T-helper 17 cell (primary cell): ENCODE measurements at regions not wholly inside any gene's neighbourhood (a gene's known extent, or its start where the extent isn't known, plus 50 kb on each side); places are given as distances from the start of the nearest gene placed in this dataset.
"Not testable (repeated sequence)": the region's sequence is repeated elsewhere in the genome, so short reads cannot be mapped to it uniquely, and the experiment has no call there.

Experiments
- ATAC-seq: fragments of 150-1000 bp; cut with Tn5 transposase; 2 replicates; pipeline ENCODE4 v1.10.0; 2021; ENCODE audit warnings: mild to moderate bottlenecking, moderate library complexity
- DNase-seq, 3 donors: peaks; one replicate each; pipeline versions ENCODE4 v3.0.0 to v3.0.0-alpha.2; 2020 to 2021
- H3K9me3 ChIP-seq: one replicate; pipeline ENCODE4 v1.7.0; 2013; ENCODE audit warnings: low read length, mild to moderate bottlenecking; ENCODE audit not compliant: control insufficient read depth, poor library complexity, severe bottlenecking
- H3K27ac Mint-ChIP-seq: one replicate; pipeline ENCODE4 v1.8.0; 2022; ENCODE audit warnings: mild to moderate bottlenecking, moderate library complexity, mixed read lengths
- H3K27me3 Mint-ChIP-seq: one replicate; pipeline ENCODE4 v1.8.0; 2022; ENCODE audit warnings: mixed read lengths
- H3K36me3 Mint-ChIP-seq: one replicate; pipeline ENCODE4 v1.8.0; 2022; ENCODE audit warnings: low read depth, mixed read lengths
- H3K4me1 Mint-ChIP-seq: one replicate; pipeline ENCODE4 v1.8.0; 2022; ENCODE audit warnings: mild to moderate bottlenecking, mixed read lengths
- H3K4me3 Mint-ChIP-seq: one replicate; pipeline ENCODE4 v1.8.0; 2022; ENCODE audit warnings: mild to moderate bottlenecking, moderate library complexity, mixed read lengths

- peak overlapping the region; percentile 77 for H3K4me3 Mint-ChIP-seq
- ATAC-seq (peak; percentile 89), DNase-seq (peak; percentile 74 to 76 (median 75))
- H3K27ac Mint-ChIP-seq: peak overlapping the region; percentile 74
- no peaks in the 10 kb centered on the region for H3K27me3 Mint-ChIP-seq
- H3K9me3 ChIP-seq: no peaks in the 10 kb centered on the region
- H3K36me3 Mint-ChIP-seq: no peaks in the 10 kb centered on the region
- peaks cover 8% of the 10 kb centered on the region for H3K4me1 Mint-ChIP-seq
Observed at GRCh38 chr7:66413379-66414114, 208.4 kb downstream of the TPST1 start.

DNA sequence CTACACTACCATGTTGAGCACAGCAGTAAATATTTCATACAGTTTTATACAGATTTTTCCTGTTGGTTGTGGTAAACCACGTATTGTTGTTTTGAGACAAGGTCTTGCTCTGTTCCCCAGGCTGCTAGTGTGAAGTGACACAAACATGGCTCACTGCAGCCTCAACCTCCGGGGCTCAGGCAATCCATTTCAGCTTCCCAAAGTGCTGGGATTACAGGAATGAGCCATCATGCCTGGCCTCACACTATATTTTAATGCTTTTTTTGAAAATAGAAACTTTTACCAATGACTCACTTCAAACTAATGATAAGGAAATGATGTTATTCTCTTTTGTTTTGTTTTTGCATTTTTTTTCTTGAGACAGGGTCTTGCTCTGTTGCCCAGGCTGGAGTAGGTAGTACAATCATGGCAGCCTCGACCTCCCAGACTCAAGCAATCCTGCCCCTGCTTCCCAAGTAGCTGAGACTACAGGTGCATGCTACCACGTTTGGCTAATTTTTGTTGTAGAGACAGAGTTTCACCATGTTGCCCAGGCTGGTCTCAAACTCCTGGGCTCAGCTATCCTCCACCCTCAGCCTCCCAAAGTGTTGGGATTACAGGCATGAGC lies 210.6 kb downstream of the TPST1 start:
- H3K9me3 ChIP-seq: no peaks in the 10 kb centered on the region
- no peaks in the 10 kb centered on the region for H3K27me3 Mint-ChIP-seq
- peaks cover 8% of the 10 kb centered on the region for H3K4me1 Mint-ChIP-seq
- DNase-seq: no peak
- H3K36me3 Mint-ChIP-seq: no peaks in the 10 kb centered on the region
- H3K27ac Mint-ChIP-seq: no peak overlapping the region
- ATAC-seq: no peak
- H3K4me3 Mint-ChIP-seq: no peak overlapping the region

- ATAC-seq: no peak
- no peaks in the 10 kb centered on the region for H3K9me3 ChIP-seq
- Mint-ChIP-seq H3K27me3 (no peaks in the 10 kb centered on the region), H3K4me3 (no peak overlapping the region), H3K36me3 (no peaks in the 10 kb centered on the region), H3K4me1 (peaks cover 8% of the 10 kb centered on the region), H3K27ac (no peak overlapping the region)
- no peak for DNase-seq
Observed at GRCh38 chr7:66418537-66418936, 210.1 kb upstream of the KCTD7 start.

DNA sequence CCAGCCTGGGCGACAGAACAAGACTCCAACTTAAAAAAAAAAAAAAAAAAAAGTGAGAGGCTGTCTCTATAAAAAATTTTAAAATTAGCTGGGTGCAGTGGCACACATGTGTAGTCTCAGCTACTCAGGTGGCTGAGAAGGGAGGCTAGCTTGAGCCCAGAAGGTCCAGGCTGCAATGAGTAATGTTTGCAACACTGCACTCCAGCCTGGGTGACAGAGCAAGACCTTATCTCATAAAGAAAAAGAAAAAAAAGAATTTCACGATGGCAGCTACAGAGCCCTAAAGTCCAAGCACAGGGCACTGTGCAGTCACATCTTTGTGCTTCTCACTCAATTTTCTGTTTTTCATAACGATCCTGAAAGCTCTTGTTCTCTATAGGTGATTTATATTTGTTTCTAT lies 209.5 kb upstream of the KCTD7 start:
- Mint-ChIP-seq H3K4me1 (peaks cover 4% of the 10 kb centered on the region), H3K27ac (no peak overlapping the region), H3K4me3 (no peak overlapping the region), H3K27me3 (no peaks in the 10 kb centered on the region), H3K36me3 (no peaks in the 10 kb centered on the region)
- DNase-seq: no peak
- no peaks in the 10 kb centered on the region for H3K9me3 ChIP-seq
- no peak for ATAC-seq

- H3K27me3 Mint-ChIP-seq: no peaks in the 10 kb centered on the region
- H3K36me3 Mint-ChIP-seq: no peaks in the 10 kb centered on the region
- DNase-seq (no peak), ATAC-seq (no peak)
- no peak overlapping the region for H3K27ac Mint-ChIP-seq
- no peaks in the 10 kb centered on the region for H3K9me3 ChIP-seq
- no peaks in the 10 kb centered on the region for H3K4me1 Mint-ChIP-seq
- H3K4me3 Mint-ChIP-seq: no peak overlapping the region
Observed at GRCh38 chr7:66421830-66422475, 206.7 kb upstream of the KCTD7 start.

DNA sequence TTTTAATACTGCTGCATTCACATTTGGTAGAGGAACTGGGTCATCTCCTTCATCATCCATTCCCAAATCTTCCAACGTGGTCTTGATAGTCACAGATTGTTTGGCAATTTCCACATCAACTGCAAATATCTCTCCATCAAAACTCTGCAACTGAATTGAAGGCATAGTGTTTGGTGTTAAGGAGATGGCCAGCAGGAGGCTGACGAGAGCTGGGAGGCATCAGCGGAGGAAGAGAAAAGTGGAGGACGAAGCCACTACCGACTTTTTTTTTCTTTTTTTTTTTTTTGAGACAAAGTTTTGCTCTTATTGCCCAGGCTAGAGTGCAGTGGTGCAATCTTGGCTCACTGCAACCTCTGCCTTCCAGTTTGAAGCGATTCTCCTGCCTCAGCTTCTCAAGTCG lies 205.0 kb upstream of the KCTD7 start:
- Mint-ChIP-seq H3K27me3 (no peaks in the 10 kb centered on the region), H3K27ac (no peak overlapping the region), H3K4me3 (no peak overlapping the region), H3K4me1 (no peaks in the 10 kb centered on the region), H3K36me3 (no peaks in the 10 kb centered on the region)
- H3K9me3 ChIP-seq: no peaks in the 10 kb centered on the region
- ATAC-seq: no peak
- DNase-seq: no peak

GRCh38 chr7:66426332-66426731 lies 202.3 kb upstream of the KCTD7 start:
- no peaks in the 10 kb centered on the region for H3K4me1 Mint-ChIP-seq
- H3K4me3 Mint-ChIP-seq: no peak overlapping the region
- peaks cover 3% of the 10 kb centered on the region for H3K36me3 Mint-ChIP-seq
- no peak overlapping the region for H3K27ac Mint-ChIP-seq
- no peaks in the 10 kb centered on the region for H3K27me3 Mint-ChIP-seq
- ATAC-seq (no peak), DNase-seq (no peak)
- no peaks in the 10 kb centered on the region for H3K9me3 ChIP-seq

GRCh38 chr7:66426996-66427395 lies 201.7 kb upstream of the KCTD7 start:
- Mint-ChIP-seq H3K36me3 (peaks cover 3% of the 10 kb centered on the region), H3K27me3 (no peaks in the 10 kb centered on the region), H3K27ac (no peak overlapping the region), H3K4me1 (no peaks in the 10 kb centered on the region), H3K4me3 (no peak overlapping the region)
- no peak for DNase-seq
- ATAC-seq: no peak
- H3K9me3 ChIP-seq: no peaks in the 10 kb centered on the region

- Mint-ChIP-seq H3K27me3 (no peaks in the 10 kb centered on the region), H3K4me1 (no peaks in the 10 kb centered on the region), H3K36me3 (peaks cover 3% of the 10 kb centered on the region), H3K27ac (no peak overlapping the region), H3K4me3 (no peak overlapping the region)
- ATAC-seq (no peak), DNase-seq (no peak)
- H3K9me3 ChIP-seq: no peaks in the 10 kb centered on the region
Observed at GRCh38 chr7:66427956-66428355, 200.7 kb upstream of the KCTD7 start.

DNA sequence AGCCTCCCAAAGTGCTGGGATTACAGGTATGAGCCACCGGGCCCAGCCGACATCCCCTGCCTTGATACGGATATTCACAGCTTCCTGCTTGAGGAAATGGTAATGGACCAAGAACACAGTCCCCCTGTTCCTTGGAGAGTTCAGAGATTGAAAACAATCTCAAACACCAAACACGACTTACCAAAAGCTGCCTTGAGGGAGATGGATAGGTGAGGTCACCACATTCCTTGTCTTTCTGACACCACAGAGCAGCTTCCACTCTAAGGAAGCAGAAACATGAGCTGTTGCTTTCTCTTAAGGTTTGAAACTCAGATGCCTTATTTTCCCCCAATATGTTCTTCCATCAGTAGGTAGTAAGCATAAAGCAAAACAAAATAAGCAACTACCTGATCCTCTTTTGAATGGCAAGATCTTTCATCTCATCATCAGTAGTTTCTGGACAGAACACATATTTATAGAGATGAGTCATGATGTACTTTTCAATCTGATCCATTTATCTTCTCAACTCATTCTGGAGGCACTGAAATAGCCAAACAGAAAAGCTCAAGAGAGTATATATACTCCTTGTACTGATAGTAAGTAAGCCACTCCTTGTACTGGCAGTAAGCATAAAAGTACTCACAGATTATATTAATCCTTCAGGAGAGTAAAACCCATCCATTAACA lies 199.1 kb upstream of the KCTD7 start:
- Mint-ChIP-seq H3K27ac (no peak overlapping the region), H3K27me3 (no peaks in the 10 kb centered on the region), H3K36me3 (peaks cover 5% of the 10 kb centered on the region), H3K4me3 (no peak overlapping the region), H3K4me1 (no peaks in the 10 kb centered on the region)
- DNase-seq (no peak), ATAC-seq (no peak)
- H3K9me3 ChIP-seq: no peaks in the 10 kb centered on the region

DNA sequence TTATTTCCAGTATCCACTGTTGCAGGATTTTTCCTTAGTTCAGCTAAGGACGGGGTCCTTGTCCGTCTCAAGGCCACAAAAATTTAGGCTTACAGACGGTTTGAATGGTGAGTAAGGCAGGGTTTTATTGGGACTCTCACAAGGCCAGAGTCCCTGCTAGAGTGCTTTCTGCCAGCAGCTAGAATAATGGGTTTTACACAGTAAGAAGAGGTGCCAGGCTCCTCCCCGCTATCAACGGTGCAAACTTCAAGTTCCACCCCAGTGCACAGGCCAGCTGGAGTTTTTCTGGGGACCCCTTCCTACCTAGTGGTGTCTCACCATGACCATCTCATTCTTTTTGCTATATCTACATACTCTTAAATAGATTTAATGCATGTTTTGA lies 198.5 kb upstream of the KCTD7 start:
- DNase-seq: no peak
- no peaks in the 10 kb centered on the region for H3K27me3 Mint-ChIP-seq
- no peak for ATAC-seq
- peaks cover 10% of the 10 kb centered on the region for H3K36me3 Mint-ChIP-seq
- no peaks in the 10 kb centered on the region for H3K9me3 ChIP-seq
- H3K27ac Mint-ChIP-seq: no peak overlapping the region
- peaks cover 5% of the 10 kb centered on the region for H3K4me1 Mint-ChIP-seq
- H3K4me3 Mint-ChIP-seq: no peak overlapping the region

DNA sequence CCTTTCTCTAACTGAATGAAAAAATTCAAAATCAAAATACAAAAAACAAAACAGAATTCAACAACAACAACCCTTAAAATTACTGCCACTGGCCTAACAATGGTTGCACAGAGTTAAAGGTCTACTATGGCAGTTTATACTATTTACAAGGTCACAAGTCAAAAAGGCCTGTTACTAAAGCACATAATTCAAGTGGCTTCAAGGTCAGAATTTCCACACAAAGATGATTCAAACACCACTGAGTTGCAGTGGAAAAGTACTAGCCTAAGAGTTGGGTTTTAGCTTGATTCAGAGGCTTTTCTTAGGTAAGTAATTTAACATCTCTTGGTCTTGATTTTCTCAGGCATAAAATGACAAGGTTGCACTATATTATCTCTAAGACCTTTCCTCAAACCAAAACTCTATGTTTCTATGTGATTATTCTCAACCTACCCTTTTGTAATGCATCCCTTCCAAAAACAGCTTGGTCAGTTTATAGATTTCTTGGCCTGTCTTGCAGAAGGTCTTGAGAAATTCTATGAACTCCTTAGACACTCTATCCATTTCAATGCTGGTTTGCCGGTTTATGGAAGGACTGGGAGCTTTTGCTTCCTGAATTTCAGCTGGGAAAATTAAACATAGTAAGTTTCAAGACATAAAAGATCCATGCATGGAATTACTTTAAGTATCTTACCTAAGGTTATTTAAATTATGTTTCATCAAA lies 189.8 kb upstream of the KCTD7 start:
- not testable (repeated sequence) for ATAC-seq, H3K9me3 ChIP-seq, DNase-seq, H3K27ac Mint-ChIP-seq, H3K36me3 Mint-ChIP-seq, H3K4me3 Mint-ChIP-seq, H3K27me3 Mint-ChIP-seq, H3K4me1 Mint-ChIP-seq

GRCh38 chr7:66442385-66442784 lies 186.3 kb upstream of the KCTD7 start:
- H3K4me3 Mint-ChIP-seq: no peak overlapping the region
- no peaks in the 10 kb centered on the region for H3K36me3 Mint-ChIP-seq
- H3K9me3 ChIP-seq: no peaks in the 10 kb centered on the region
- H3K4me1 Mint-ChIP-seq: peaks cover 3% of the 10 kb centered on the region
- no peaks in the 10 kb centered on the region for H3K27me3 Mint-ChIP-seq
- ATAC-seq (no peak), DNase-seq (no peak)
- no peak overlapping the region for H3K27ac Mint-ChIP-seq
